GM04504 (cell line): ENCODE measurements at regions not wholly inside any gene's neighbourhood (a gene's known extent, or its start where the extent isn't known, plus 50 kb on each side); places are given as distances from the start of the nearest gene placed in this dataset.

ENCODE experiments used
- DNase-seq: peaks from one replicate; pipeline ENCODE4 v3.0.0-alpha.2; 2012; ENCODE audit warnings: low read depth

DNA sequence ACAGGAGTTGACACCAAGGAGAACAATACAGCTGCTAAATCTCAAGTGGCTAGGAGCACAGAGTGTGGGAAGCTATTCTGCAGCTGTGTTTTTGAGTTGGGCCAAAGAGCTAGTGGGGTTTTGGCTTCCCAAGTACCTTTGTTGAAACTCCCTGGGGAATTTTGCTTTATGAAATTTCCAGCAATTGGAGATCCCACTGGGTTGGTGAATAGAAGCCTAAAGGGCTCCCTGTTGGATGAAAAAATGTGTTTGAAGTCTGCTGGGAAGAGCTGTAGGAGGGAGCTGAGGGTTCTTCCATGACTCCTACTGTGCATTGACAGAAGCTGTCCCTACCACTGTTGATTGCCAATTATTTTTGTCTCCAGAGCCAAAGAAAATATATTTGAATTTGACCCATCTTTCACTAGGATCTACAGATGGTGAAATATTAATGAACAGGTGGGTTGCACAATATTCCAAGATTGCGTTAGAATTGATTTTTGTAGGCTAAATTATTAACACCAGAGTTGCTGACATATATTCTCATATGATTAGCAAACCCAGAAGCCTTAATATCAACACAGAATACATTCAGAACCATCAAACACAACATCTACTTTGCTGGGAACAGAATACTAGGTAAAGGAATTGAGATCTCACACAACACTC lies 95.4 kb upstream of the CYP1B1 start:
- no peak for DNase-seq

DNA sequence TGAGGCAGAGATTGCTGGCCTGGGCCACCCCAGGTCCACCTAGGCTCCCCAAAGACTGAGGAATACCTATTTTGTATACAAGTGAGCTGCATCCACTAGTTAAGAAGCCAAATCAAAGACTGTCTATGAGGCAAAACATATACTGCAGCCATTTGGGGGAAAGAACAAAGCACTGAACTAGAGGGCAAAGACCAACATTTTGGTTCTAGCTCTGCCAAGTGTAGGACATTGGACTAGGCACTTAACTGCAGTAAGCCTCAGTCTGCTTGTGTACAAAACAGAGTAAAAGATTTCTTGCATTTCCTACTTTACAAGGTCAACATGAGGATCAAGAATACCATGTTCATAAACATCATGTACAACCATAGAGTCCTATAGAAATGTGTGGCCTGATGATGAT lies 94.8 kb upstream of the CYP1B1 start:
- DNase-seq: no peak

DNA sequence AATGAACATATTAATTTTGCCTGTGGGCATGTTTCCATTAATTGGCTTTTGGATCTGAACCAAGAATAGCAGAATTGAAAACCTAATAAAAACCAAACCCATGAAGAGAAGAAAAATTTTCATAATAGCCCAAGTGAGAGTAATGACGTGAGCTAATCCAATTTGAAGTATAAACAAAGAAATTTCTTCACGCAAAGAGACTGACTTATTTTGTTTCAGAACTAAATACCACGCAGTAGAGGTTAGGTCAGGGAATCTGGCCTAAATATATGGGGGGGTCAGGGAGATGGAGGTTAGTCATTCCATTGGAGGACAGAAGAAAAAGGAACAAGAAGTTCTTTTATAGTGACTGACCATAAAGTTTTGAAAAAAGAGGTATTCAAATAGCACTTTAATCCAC lies 94.1 kb upstream of the CYP1B1 start:
- no peak for DNase-seq

DNA sequence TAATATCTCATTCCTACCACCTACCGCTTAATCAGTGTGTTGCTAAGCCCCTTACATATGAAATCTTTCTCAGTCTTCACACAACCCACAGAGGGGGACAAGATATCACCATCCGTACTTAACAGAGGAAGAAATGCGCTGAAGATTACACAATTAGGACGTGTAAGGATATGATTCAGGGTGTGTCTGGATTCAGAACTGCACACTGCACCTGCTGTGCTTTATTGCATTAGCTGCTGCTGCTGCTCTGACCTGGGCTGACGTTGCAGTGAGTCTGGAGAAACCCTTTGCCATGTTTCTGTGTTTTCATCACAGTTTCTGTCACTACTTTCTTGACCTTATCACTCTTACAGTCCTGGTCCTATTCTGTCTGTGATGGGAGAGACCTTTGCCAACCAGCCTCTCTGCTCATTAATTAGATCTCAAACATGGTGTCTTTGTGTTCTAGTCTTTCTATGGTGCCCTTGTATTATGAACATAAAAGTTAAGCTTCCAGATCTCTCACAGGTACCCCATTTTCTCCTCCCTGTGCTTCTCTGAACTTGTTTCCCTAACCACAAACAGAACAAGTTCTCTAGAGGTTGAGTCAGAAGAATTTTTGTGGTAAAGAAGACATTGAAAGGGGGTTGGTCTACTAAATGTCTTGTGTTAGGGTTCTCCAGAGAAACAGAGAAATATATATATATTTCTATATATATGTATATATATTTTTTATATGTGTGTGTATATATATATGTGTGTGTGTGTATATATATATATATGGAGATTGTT lies 92.9 kb upstream of the CYP1B1 start:
- no peak for DNase-seq

DNA sequence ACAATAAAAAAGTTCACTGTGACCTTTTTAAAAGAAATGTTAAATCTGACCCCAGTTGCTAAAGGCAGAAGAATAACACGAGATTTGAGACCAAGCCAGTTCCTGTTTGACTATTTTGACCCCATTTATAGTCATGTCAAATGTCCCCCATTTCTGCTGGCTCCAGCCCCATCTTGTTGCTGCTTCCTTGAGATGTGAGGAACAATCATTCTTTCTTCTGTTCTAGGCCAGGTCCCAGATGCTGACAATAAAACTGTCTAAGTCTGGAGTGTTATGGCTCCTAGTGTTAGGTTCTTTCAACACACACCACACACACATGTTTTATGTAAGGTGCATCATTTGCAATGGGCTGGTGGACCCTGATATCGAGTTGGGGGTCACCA lies 92.0 kb upstream of the CYP1B1 start:
- no peak for DNase-seq

DNA sequence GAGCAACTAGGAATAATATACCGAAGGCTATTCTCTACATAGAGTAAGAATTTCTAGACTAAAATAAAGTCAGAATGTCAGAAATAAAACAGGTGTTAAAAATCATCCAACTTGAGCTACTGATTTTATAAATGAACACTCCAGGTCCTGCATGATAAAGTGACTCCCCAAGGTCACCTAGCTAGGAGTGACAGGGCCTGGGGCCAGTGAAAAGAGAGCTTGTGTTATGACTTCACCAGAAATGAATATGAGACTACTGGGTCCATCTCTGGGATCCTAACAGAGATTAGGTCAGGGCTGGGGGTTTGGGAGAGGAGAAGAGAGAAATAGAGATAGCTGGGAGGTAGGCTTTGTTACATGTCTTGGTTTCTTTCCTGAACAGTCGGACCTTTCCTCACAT lies 89.7 kb upstream of the CYP1B1 start:
- no peak for DNase-seq

DNA sequence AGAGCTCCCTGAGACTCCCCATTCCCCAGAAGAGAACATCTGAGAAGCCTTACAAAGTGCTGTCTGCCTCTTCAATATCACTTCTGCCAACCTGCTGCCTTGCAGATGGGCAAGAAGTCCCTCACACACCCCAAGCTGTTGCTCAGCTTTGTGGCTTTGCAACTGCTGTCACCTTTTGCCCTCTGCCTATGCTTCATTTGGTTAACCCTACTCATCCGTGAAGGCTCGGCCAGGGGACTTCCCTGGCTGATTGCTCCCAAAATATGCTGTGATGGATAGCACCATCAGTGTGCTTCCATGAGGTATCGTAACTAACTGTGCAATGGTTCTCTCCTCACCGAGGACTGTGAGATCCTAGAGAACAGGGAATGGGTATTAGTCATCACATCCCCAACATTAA lies 88.9 kb upstream of the CYP1B1 start:
- DNase-seq: no peak

DNA sequence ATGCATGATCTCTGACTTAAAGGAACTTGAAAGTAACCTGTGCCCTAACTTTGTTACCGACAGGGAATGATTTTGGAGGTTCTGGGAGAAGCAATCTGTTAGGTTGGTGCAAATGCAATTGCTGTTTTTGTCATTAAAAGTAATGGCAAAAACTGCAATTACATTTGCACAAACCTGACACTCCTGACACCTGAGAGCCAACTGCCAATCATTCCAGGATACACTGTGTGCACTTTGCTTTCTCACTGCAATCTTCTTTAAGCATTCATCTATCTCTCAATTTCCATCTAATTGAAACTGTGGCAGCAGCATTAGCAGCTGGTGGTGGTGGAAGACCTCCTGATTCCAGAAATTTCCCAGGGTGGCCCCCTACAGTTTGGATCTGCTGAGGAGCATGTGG lies 87.6 kb upstream of the CYP1B1 start:
- DNase-seq: no peak

DNA sequence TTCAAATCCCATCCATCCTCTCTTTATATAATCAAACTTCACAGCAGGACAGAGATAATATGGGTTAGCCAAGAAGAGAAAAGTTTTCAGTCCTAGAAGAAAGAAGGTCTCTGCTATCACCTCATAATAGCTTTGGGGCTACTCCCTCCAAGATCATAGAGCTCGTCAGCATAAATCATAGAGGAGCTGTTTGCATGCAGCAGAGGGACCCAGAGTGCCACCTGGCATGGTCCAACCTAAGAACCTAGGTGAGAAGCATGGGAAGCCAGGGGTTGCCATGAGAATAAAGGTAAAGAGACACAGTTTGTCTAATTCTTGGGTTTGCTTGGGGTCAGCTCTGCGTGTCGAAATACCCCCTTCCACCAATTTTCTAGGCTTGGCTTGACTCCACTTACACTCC lies 87.1 kb upstream of the CYP1B1 start:
- no peak for DNase-seq

DNA sequence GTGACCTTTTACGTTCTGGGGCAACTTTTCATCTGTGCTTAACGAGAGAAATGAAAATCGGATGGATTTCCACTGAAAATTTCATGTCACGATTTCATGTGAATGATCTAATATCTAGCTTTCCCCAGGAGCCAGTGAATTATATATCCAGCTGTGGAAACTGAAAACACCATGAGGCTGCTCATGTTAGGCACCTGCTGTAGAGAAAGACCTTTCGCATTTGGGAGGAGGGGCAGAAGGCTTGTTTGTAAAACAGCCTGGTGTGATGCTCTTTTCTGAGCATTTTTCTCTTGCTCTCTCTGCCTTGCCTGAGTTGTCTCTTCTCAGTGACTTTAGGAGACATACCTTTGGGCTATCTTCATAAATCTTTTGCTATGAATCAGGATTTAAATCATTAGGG lies 84.6 kb upstream of the CYP1B1 start:
- DNase-seq: no peak

DNA sequence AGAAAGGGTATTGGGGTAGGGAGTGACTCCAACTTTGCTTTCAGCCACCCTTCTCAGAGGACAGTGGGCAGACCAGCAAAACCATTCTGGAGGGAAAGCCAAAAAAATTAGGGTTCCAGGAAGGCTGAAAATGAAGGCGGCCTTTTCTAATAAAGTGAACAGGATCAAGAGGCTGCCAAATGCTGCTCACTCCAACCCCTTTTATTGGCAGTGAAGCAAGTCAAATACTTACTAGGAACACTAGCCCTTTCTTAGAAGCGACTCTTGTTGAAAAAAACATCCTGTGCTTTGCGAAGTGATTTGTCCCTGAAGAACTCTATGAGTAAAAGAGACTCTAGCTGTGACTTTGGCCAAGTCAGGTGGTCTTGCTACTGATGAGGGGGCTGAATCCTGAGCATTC lies 83.6 kb upstream of the CYP1B1 start:
- no peak for DNase-seq

DNA sequence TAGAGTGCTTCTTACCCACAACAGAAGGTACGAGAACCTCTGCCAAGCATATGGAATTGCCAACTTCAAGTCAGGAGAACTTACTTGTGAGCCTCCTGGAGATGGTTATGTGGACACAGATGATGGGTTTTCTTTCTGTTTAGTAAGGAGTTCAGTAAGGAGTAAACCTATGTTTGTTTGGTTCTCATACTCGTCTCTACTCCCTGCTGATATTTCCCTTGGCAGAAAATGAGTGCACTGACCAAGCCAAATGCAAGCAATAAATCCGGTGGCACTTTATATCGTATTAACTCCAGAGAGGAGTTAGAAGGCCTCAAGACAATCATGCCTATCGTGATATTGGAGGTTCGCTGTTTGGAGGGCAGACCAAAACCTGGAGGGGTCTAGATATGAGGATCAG lies 83.2 kb upstream of the CYP1B1 start:
- no peak for DNase-seq

DNA sequence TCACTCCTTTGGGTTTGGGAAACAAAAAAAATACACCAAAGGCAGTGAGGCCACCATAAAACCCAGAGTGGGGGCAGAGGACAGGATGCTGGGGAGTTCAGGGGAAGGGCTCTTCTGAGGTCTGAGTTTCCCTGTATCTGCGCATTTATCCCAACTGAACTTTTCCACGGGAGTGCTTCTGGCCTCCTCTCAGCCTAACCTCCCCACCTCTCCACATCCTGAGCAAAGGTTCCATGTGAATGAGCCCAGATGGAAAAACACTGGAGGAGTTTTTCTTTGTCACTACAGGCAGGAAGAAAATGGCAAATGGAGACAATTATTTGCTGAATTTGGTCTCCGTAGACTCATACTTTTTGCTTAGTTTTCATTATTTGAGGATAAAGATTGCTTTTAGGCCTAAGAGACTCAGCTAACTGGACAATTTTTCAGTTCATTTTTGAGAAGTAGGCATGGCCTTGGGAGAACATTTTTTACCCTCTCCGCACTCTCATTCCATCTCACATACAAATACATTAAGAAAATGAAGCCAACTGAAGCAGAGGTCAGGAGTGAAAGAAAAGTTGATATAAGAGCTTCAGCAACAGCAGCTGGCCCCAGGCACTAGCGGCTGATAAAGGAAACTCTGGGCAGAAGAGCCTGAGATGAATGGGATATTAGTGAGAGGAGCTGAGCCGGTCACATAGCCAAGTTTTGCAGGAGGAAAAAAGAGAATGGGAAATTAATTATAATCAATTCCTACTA lies 82.6 kb upstream of the CYP1B1 start:
- DNase-seq: no peak

DNA sequence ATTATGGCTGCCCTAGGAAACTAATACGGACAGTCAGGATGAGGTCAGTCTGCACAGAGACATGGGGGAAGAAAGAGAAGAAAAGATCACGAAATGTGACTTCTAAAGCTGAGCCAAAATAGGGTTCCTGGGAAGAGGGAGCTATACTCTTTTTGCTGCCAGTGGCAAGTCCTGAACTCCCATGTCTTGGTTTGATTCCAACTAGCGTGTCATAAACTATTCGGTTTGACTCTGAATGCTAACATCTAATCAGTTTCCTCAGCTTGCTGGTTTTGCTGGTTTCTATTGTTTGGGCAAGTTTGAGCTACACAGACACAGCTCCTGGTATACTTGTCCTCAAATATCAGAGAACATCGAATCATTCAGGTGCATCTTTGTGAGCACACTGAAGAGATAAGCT lies 80.5 kb upstream of the CYP1B1 start:
- no peak for DNase-seq

DNA sequence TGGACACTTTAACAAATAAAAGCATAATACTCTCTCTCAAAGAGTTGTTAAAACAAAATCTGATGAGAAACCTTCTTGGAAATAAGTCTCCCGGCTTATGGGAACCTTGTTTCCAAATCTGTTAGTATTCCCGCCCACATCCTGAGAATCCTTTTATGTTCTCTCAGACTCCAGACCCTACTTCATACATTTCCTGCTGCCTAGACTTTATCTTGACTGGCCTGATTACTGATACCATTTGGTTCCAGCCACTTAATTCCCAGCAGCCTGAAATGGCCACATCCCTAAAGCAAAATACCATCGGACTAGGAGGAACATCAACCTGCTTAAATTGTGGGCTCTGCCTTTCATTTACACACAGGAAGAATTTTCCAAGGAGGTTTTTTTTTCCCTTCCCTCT lies 79.1 kb upstream of the CYP1B1 start:
- DNase-seq: no peak

DNA sequence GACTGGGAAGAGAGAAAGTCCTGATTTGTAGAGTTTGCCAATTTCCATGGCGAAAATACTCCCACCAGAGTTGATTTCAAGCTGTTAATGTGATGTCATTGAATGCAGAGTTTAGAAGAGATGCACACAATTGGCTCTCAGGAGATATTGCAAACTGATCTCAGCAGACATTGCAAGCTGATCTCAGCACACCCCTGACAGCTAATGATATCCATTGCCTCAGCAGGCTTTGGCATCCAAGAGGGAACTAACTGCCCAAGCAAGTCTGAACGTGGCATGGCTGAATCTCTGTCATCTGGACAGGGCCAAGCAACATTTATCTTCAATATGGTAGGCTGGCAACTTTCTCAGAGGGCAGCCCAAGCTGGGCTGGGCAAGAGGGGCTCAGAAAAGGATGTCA lies 78.4 kb upstream of the CYP1B1 start:
- DNase-seq: no peak

DNA sequence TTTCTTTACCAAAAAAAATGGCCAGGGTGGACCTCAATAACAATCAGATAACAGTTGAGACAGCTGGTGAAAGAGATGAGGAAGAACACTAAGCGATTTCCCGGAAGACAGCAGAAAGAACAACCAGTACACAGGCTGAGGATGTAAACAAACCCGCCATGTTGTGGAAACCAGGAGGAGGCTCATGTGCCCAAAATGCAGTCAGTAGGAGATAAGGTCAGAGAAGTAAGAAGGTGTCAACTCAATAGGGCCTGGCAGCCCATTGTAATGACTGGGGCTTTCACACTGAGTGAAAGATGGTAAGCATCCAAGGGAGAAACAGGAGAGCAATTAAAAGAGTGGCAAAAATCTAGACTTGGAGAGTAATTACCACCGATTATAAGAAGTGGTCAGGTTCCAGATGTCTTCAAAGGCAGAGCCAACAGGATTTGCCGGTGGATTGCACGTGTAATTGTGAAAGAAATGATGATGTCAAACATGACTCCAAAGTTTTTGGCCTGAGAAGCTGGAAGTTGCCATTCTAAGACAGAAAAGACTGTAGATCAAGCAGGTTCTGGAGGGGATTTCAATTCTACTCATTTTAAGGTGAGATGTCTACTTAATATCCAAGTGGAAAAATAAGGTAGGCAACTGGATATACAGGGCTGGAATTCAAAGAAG lies 77.7 kb upstream of the CYP1B1 start:
- DNase-seq: no peak

DNA sequence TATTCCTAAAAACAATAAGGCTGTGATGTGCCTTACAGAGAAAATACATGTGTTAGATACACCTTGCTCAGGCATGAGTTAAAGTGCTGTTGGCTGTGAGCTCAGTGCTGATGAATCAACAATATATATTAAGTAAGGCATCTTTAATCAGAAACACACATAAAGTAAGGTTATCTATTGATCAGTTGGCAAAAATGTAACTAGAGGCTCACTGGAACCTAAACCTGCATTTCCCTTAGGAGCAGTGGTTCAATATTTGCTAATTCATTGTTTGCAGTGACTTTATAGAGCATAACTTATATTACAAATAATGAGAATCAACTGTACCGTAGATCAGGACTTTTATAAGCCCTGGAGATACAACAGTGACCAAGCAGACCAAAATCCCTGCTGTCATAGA lies 77.0 kb upstream of the CYP1B1 start:
- no peak for DNase-seq

DNA sequence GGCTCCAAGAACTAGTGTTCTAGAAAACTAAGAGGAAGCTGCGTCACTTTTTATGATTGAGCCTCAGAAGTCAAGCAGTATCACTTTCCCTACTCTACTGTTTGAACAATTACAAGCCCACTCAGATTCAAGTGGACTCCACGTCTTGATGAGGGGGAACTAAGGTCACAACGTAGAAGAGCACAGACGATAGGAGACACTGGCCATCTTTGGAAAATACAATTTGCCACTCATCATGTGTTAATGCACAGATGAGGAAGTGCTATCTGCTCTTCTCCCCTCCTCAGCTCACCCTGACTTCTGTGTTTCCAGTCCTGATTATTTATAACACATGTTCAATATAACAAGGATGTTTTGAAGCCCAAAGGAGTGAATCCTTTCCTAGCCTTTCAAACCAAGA lies 76.1 kb upstream of the CYP1B1 start:
- DNase-seq: no peak

DNA sequence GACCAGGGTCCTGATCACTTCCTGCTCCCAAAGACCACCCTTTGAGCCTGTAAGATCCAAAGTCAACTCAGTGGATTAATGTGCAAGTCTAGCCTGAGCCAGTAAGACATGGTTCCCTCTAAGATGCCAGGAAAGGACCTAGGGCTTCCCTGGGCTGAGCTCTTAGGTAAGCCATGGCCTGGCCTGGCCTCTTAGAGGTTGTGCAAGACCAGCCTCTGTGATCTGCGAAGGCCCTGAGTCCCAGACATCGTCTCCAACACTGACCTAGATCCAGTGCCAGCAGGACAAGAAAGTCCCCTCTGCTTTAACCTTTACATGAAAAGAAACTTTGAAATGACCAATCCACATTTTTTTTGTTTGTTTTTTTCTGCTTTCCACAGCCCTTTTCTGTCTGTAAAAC lies 73.6 kb upstream of the CYP1B1 start:
- no peak for DNase-seq

DNA sequence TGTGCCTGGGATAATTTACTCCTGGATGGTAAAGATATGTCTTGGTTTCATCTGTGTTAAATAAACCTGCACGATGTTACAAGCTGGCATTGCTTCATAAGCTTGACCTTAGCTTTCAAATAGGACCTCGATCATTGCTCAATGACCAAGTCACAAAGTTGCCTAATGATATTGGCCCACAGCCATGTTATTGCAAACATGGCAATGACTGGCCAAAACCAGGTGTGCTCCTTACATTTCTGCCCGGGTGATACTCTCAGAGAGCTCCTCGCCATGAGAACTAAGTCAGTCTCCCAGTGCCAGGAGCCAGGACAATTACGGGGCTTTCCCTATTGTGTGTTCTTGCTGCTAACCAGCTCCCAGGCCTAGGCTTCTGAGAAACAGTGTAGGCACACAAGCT lies 72.5 kb upstream of the CYP1B1 start:
- DNase-seq: no peak

DNA sequence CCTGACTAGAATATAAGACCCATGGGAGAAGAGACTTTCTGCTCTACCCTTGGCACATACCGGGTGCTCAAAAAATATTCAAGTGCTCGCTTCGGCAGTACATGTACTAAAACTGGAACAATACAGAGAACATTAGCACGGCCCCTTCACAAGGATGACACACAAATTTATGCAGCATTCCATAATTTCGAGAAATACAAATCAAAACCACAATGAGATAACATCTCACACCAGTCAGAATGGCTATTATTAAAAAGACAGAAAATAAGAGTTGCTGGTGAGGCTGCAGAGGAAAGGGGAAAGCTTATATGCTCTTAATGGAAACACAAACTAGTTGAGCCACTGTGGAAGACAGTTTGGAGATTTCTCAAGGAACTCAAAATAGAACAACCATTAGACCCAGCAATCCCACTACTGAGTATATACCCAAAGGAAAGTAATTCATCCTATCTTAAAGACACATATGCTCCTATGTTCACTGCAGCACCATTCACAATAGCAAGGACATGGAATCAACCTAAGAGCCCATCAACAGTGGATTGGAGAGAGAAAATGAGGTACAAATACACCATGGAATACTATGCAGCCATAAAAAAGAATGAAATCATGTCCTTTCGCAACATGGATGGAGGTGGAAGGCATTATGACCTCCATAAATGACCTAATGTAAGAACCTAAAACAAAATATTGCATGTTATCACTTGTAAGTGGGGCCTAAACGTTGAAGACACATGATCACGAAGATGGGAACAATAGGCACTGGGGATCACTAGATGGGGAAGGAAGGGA lies 71.6 kb upstream of the CYP1B1 start:
- no peak for DNase-seq
